Right hindlimb (tissue), 1 donor: ENCODE measurements at regions not wholly inside any gene's neighbourhood (a gene's known extent, or its start where the extent isn't known, plus 50 kb on each side); places are given as distances from the start of the nearest gene placed in this dataset.

Experiments used
- DNase-seq: peaks from one replicate; pipeline ENCODE4 v3.0.0-alpha.2; 2018

DNA sequence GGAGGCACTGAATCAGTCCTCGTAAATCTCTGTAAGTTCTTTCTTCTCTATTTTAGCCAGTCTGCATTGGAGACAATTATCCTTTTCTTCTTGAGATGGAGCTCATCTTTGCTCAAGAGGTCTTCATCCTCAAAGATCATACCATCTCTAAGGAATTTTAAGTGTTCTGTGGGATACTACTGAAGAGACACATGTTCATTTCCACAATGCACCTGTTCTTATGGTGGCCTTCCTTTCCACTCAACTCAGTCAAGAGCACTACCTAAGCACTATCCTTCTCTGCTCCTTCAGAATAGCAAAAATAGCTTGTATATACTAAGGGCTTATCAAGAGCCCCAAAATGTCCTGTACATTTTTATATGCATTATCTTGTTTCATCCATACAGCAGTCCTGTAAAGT is 214.0 kb downstream of the KLF5 start:
- no peak for DNase-seq

DNA sequence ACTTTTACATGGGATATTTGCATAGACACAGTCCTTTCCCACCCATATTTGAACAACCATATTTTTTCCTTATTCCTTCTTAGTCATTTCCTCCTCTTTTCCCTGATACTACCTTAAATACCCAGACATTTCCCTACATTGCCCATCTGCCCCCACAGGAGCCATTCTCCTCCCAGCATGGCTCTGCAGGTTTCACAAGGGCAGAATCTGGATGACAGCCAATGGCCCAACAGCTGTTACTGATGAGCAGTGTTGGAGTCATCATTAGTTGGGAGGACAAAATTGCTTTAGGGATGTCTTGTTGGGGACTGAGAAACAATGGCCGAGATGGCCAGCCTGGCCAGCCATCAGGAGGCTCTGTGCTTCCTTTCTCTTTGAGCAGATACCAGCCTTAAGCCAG is 209.5 kb downstream of the KLF5 start:
- peak; percentile 31 for DNase-seq

DNA sequence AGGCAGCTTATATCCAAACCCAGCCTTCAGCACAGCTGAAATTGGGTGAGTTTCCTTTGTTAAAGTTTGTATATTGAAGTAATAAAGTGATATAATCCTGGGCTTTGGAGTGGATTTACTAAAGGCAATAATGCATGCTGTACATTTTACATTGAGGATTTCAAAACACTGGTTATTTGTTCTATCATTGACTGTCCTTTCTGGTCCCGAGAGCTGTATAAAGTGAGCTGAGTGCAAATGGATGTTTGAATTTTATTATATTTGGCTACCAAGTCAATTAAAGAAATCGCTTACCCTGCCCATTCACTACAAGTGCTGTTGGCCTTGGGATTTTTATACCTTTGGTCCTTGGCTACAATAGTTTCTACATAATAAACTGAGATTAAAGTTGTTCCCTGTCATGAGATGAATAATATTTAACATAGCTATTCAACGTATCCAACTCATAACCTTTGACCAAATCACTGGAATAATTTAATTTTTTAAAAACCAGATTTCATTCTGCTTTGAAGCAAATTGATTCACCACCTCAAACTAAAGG is 207.9 kb downstream of the KLF5 start:
- DNase-seq = no peak

DNA sequence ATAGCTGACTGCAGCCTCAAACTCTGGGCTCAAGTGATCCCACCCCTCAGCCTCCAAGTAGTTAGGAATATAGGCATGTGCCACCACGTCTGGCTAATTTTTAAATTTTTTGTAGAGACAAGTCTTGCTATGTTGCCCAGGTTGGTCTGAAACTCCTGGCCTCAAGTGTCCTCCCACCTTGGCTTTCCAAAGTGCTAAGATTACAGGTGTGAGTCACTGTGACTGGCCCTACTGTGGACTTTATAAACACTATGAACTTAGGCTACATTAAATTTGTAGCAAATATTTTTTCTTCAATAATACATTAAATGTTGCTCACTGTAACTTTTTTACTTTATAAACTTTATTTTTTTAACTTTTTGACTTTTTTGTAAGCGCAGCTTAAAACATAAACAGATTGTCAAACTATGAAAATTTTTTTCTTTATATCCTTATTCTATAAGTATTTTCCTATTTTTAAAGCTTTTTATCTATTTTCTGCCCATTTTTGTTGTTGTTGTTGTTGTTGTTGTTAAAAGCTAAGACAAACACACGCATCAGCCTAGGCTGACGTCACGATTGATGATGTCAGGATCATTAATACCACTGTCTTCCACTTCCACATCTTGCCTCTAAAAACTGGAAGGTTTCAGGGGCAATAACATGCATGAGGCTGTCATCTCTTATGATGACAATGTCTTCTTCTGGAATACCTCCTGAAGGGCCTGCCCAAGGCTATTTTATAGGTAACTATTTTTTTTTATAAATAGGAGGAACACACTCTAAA is 204.2 kb downstream of the KLF5 start:
- no peak for DNase-seq

DNA sequence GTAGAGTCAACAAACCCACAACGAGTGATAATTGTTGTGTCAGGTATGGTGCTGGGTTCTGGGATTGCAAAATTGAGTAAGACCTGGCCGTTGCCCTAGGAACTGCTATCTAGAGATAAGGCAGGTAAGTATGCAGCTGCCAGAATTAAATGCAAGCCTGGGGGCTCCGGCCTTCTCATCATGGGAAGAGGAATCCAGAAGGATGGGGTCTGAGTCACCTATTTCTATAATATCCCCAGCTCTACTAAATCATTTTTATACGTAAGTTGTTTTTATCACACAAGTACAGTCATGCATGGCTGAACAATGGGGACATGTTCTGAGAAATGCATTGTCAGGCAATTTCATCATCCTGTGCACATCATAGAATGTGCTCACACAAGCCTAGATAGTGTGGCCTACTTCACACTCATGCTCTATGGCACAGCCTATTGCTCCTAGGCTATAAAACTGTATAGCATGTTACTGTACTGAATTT is 203.0 kb downstream of the KLF5 start:
- DNase-seq = no peak

DNA sequence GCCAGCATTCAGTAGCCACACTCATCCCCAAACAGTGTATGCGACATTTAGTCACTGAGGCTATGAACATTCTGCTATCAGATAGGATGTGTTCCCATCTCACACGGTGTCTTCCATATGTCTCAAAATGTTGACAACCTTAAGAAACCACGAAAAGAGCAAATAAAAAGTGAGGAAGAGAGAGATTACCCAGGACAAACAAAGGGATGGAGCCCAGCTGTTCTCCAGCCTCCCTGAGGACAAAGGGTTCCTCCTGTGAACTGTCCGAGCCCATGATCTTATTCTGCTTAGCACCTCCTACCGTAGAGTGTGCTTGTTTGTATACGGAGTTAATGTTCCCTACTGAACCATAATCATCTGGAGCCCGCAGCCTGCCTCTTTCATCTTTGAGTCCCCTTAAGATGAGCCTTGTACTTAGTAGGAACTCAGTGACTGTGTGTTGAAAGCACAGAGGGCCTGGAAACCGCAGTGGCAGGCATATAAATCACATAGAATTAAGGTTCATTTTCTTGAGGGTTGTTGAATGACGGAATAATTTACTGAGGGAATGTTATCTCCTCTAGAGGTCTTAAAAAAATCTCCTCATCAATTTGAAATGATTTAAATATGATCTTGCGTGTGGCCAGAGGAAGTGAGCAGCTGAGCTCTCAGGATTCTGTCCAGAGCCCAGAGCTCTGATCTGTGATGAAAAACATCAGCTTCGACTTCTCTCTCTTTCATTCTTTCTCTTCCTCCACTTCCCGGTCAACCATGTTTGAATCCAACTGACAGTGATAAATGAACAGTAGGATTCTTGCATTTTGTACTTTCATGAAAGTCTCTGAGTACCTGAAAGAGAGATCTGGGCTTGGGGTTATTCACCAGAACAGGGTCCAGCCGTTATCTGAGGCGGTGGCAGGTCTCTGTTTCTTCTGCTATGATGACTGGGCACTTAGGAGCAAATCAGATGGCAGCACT is 200.5 kb downstream of the KLF5 start:
- peak; percentile 32 for DNase-seq

DNA sequence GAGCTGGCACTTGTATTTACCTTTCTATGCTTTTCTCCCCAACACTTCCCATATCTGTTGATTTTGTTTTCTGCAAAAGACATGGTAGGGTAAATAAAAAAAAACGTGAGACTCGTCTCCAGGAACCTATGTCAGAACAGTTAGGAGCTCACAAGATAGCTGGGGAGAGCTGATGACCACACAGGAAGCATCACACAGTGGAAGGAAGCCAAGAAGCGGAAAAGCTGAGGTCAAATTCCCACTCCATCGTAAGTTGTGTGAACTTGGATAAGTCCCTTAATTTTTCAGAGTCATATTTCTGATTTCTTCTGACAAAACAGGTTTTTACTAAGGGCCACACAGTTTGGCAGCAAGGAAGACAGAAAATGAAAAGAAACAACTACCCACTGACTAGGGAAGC is 199.6 kb downstream of the KLF5 start:
- no peak for DNase-seq

DNA sequence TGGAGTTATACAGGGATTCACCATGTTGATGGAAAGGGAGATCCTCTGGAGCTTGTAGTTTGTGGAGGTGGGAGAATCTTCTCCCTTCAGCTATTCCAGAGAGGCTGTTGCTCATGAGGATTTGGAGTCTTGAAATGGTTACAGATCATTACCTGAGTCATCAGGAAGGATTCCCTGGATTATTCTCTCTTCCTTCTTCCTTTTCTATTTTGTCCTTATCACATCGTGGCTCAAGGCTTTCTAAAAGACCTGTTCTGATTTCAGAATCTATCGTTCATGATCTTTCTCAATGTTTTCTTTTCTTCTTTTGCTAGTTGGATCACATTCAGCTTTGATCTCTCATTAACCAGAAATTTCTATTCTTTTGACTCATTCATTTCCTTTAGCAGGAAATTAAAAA is 196.0 kb downstream of the KLF5 start:
- no peak for DNase-seq

DNA sequence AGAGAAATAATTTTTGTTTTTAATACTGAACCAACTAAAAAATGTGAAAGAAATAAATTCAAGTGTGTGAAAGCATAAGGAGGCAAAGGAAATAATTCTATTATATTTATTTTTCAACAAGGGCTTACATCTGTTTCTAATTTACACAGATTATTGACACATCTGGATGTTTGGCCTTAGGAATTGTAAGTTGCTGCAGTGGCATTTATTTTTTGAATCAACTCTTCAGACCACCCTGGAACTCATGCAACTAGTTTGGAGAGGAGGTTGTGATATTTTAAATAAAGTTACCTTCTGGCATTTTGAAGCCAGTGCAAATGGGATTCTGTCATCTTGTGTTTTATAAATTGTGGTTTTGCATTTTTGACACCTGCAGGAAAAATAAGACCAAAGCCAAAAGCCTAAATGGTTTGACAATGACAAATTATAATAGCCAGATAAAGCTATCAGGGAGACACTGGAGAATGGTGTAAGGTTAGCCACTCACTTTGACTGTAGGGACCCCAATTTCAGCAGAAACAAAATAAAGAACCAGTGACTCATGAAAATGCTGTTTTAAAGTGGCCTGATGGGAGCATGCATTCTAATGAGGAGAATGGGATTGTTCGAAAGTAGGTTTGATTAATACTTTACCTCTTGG is 192.9 kb downstream of the KLF5 start:
- no peak for DNase-seq

DNA sequence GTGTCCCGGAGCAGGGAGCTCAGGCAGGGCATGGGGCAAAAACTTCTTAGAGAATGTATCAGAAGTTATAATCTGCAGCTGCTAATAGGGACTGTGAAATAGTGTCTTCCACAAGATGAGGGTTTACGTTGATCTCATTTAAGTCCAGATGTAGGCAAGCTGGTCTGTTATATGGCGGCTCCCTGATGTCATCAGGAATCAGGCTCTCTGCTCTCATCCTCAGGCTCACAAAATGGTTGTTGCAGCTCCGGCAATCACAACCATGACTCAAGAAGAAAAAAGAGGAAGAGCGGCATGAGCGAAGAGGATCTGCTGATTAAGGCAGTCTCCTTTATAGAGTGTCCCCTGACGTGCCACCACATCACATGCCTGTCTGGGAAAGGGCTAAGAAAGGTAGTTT is 191.3 kb downstream of the KLF5 start:
- no peak for DNase-seq

DNA sequence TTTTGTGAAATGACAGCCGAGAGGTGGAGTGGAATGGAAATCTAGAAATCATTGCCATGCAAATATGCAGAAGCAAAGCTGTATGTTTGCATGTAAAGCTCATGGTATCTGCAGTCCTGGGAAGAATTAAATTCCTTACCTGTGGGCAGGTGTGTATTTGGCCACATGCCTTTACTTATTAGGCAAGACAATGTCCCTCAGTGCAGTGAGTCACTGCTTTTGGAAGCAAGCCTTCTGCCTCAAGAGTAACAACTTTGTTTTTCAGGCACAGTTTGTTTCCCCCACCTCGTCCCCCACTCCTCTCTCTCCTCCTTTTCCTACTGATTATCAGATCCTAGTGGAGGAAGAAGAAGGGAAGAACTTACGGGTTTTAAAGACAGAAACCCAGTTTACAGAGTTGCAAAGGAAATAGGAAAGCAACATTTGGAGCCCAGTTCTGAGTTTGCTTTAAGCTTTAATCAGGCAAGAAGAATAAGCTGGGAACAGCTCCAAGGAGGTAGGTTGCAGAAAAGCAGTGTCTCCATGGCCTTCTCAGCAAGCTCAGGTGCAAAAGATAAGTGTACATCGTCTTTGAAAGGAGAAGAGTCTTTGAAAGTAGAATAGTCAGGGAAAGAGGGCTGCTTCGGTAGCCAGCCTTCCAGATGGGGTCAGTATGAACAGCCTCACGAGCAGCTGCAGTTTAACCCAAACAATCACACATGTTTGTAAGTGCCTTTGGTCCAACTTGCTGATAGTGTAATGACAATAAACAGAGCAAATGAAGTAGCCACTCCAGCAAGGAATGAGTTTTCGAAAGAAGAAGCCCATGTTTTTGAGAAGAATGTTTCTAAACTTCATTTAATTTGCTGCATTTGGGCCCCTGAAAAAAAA is 190.1 kb downstream of the KLF5 start:
- no peak for DNase-seq

DNA sequence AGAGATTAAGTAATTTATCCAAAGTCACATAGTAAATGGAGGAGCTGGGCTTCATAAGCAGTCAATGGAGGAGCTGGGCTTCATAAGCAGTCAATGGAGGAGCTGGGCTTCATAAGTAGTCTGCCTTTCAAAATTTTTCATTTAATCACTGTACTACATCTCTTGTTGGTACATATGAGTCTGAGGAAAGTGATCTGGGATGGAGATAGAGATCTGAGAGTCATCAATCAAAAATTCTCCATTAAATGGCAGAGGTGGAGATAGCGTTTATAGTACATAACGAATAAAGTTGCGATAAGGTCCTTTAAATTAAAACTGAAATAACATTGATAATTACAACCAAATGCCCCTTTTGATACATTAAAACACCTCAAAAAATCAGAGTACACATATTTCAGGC is 189.3 kb downstream of the KLF5 start:
- no peak for DNase-seq

DNA sequence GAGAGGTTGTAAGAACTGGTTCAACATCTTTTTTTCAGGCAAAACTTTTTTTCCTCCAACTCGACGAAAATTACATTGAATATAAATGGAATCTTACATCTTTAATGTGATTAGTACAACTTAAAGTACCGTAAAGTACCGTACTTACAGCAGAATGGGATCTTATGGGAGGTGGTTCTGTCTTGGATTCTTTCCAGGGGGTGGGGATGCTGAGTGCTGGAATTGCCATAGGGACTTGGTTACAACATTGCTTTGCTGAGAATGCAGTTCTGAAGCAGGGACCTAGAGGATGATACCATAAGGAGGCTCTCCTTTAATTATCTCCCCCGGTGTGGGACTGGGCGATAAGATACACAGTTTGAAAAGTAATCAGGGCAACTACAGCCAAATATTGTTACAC is 186.4 kb downstream of the KLF5 start:
- no peak for DNase-seq

DNA sequence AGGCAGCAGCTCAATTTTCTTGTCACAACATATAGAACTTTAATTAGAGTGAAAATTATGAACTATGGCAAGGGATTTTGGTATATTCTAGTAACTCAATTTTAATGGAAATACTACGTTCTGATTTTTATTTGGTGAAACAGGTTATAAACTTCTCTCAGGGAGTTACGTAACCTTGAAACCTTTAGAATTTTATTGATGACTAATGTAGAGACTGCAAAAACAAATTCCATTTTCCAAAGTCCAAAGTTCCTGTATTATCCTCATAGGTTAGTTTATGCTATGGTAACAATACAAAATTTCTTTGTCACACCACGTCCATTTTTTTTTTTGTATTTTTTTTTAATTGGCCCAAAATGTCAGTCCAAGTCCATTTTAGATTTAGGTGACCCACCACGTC is 185.7 kb downstream of the KLF5 start:
- DNase-seq = no peak

DNA sequence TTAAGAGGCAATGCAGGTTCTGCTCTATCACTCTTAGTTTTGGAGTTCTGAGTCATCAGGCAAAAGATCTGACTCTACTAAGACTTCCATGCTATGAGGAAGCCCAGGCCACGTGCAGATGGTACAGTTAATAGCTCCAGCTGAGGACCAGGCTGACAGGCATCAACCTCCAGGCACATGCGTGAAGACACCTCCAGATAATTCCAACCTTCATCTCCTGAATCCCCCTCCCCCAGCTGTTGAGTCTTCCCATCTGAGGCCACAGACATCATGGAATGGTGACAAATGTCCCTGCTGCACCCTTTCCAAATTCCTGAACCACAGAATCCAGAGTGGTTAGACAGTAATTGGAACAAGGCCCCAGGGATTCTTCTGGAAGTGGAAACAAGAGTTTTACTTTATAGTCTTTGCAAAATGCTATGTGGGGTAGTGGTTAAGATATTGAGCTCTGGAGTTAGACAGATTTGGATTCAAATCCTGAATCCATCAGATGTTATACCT is 183.8 kb downstream of the KLF5 start:
- DNase-seq = no peak

DNA sequence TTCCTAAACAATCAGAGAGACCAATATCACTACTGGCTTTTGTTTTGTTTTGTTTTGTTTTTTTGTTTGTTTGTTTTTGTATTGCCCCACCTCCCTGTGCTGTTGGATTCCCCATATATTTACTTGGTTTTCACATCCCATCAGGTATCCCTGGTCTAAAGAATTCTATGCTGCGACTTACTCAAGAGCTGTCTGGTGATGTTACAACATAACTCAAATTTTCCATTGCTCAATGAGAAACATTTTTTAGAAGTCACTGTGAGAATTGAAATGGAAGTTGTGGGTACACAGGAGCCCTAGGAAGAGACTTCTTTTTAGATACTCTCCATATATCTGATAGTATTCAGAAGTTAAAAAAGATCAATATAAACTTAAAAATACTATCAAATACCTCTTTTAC is 181.4 kb downstream of the KLF5 start:
- no peak for DNase-seq

DNA sequence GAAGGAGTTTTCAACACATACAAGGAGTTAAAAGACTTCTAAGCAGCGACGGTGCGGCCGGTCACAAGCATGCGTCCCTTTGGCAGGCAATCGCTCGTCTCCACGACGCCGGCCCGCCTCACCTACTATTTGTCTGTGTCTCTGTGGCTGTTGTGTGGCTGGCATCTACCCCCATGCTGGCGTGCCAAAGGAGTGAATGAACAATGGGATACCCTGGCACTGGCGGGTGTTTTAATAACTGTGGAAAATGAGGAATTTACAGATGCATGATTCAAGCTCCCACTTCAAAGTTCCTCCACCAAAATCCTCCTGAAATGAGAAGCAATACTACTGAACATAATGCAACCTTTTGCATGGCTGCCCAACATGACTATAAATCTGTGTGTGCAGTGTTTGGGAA is 176.6 kb downstream of the KLF5 start:
- DNase-seq = peak; percentile 37

DNA sequence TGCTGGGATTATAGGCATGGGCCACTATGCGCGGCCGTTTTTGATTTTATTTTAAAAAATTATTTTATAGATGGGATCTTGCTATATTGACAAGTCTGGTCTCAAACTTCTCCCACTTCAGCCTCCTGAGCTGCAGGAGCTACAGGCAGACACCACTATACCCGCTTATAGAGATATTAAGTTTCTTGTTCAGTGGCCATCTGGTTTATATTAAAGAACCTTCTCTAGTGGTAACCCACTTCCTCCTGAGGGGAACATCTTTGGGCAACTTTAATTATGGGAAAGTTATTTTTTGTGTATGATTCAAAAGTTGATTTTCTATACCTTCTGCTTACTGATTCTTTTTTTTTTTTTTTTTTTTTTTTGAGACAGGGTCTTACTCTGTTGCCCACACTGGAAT is 172.7 kb downstream of the KLF5 start:
- no peak for DNase-seq

DNA sequence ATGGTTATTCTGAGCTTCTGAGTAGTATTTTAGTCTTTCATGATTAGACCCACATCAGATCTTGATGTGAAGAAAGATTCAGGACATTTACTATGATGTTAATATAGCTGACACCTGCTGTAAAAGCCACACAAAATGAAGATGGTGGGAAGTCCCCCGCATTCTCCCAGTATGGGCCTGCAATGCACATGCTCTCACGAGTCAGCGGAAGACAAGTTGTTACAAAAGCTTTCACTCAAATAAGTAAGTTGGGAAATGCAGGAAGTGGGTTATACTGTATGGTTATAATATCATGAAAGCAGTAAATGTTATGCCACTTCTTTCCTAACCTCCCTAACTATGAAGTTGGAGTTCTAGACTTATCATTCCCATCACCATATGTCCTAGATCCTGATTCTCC is 171.9 kb downstream of the KLF5 start:
- no peak for DNase-seq

DNA sequence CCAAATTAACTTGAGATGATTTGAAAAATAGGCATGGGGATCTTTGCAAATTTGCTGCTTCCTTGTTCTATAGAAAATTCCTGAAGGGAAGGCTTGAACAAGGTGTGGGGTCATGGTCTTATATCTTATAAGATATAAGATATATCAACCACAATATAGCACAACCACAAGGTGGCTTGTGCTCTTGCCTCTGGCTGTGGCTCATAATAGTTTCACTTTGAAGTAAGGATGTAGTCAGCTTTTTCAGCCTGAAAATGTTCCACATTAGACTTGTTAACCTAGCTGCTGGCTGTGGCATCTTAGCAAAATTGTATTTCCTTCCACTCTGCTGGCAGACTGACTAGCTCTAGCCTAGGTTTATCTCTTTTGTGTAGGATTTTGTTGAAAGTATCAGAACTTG is 169.7 kb downstream of the KLF5 start:
- no peak for DNase-seq

DNA sequence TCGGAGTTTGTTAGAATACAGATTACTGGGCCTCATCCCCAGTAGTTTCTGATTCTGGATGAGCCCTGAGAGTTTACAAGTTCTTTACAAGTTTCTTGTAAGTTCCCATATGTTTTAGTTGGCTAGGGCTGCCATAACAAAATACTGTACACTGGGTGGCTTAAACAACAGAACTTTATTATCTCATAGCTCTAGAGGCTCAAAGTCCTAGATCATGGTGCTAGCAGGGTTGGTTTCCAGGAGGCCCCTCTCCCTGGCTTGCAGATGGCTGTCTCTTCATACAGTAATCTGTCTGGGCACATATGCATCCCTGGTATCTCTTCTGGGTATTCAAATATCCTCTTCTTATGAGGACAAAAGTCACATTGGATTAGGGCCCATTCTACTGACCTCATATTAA is 167.2 kb downstream of the KLF5 start:
- no peak for DNase-seq

DNA sequence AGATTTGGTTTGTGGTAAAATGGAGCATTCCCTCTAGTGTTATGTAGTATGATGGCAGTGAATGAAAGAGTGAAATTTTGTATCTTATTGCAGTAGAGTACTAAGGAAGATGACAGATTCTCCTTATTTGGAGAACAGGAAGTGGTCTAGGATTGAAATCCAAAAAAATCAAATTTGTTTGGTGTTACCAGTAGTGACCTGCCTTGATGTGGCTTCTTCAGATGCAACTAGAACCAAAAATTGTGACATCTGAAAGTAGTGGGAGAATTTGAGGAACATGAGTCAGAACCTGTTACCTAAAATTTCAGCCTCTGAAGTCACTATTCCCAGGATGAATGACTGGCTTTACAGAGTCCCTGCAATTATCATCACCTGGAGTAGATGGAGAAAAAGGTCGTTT is 165.9 kb downstream of the KLF5 start:
- DNase-seq = no peak
